Activated CD4-positive, alpha-beta T cell treated with anti-CD3 and anti-CD28 coated beads for 1 hour (primary cell): ENCODE measurements at regions not wholly inside any gene's neighbourhood (a gene's known extent, or its start where the extent isn't known, plus 50 kb on each side); places are given as distances from the start of the nearest gene placed in this dataset.

ENCODE experiments used
- DNase-seq: peaks from one replicate; pipeline ENCODE4 v3.0.0-alpha.2; 2020

GRCh38 chr2:37809931-37810570 lies 115.0 kb upstream of the RMDN2 start:
- no peak for DNase-seq

- DNase-seq: no peak
Measured at GRCh38 chr2:37812414-37812813, 112.7 kb upstream of the RMDN2 start.

GRCh38 chr2:37812941-37813730 lies 112.0 kb upstream of the RMDN2 start:
- DNase-seq: no peak

GRCh38 chr2:37816036-37816435 lies 109.1 kb upstream of the RMDN2 start:
- DNase-seq: no peak

GRCh38 chr2:37816686-37817085 lies 108.4 kb upstream of the RMDN2 start:
- DNase-seq: no peak

GRCh38 chr2:37819186-37819585 lies 105.9 kb upstream of the RMDN2 start:
- no peak for DNase-seq

- no peak for DNase-seq
Measured at GRCh38 chr2:37820471-37820986, 104.6 kb upstream of the RMDN2 start.

GRCh38 chr2:37825586-37825985 lies 99.5 kb upstream of the RMDN2 start:
- no peak for DNase-seq

- DNase-seq: no peak
Measured at GRCh38 chr2:37826611-37827010, 98.5 kb upstream of the RMDN2 start.

GRCh38 chr2:37827455-37827854 lies 97.6 kb upstream of the RMDN2 start:
- no peak for DNase-seq

GRCh38 chr2:37827911-37828511 lies 97.1 kb upstream of the RMDN2 start:
- no peak for DNase-seq

GRCh38 chr2:37829202-37829601 lies 95.9 kb upstream of the RMDN2 start:
- no peak for DNase-seq

GRCh38 chr2:37829616-37830395 lies 95.3 kb upstream of the RMDN2 start:
- DNase-seq: no peak

GRCh38 chr2:37830636-37831035 lies 94.5 kb upstream of the RMDN2 start:
- no peak for DNase-seq

- no peak for DNase-seq
Measured at GRCh38 chr2:37831081-37831780, 93.9 kb upstream of the RMDN2 start.

GRCh38 chr2:37832590-37833197 lies 92.4 kb upstream of the RMDN2 start:
- peak; percentile 73 for DNase-seq

GRCh38 chr2:37833423-37833822 lies 91.7 kb upstream of the RMDN2 start:
- DNase-seq: no peak

GRCh38 chr2:37836270-37836669 lies 88.8 kb upstream of the RMDN2 start:
- no peak for DNase-seq

GRCh38 chr2:37836711-37837110 lies 88.4 kb upstream of the RMDN2 start:
- no peak for DNase-seq

GRCh38 chr2:37837628-37838328 lies 87.3 kb upstream of the RMDN2 start:
- no peak for DNase-seq

- DNase-seq: no peak
Measured at GRCh38 chr2:37838541-37839167, 86.4 kb upstream of the RMDN2 start.
